ENCODE measurements at regions not wholly inside any gene's neighbourhood (a gene's known extent, or its start where the extent isn't known, plus 50 kb on each side); places are given as distances from the start of the nearest gene placed in this dataset.
"Not testable (repeated sequence)": the region's sequence is repeated elsewhere in the genome, so short reads cannot be mapped to it uniquely, and the experiment has no call there.

- not testable (repeated sequence) for TF ChIP-seq POLR2A, TAF1, POLR2AphosphoS5, POU2F2 (IDR thresholded peaks at IDR 0.05; ENCODE audit: low read depth, low read length)
Observed at GRCh38 chr2:131829456-131830241, 302.0 kb downstream of the CCDC74A start.
